ENCODE measurements at regions not wholly inside any gene's neighbourhood (a gene's known extent, or its start where the extent isn't known, plus 50 kb on each side); places are given as distances from the start of the nearest gene placed in this dataset.

- TF ChIP-seq CTCF (IDR thresholded peaks at IDR 0.05; ENCODE audit: insufficient read depth, low read length) (no peak), REST (IDR thresholded peaks at IDR 0.05; ENCODE audit: insufficient replicate concordance, low read depth) (no peak)
Measured at GRCh38 chr11:80610516-80610915, 1169.7 kb upstream of the TENM4 start.

Data from HL-60 (cell line).